LNCAP (cell line): ENCODE measurements at regions not wholly inside any gene's neighbourhood (a gene's known extent, or its start where the extent isn't known, plus 50 kb on each side); places are given as distances from the start of the nearest gene placed in this dataset.

Experiments
- TF ChIP-seq, protein P1 (sequence below): fragments of 450-650 bp; IDR thresholded peaks from 2 replicates; pipeline ENCODE4 v1.5.1; 2017; ENCODE audit warnings: mild to moderate bottlenecking

DNA sequence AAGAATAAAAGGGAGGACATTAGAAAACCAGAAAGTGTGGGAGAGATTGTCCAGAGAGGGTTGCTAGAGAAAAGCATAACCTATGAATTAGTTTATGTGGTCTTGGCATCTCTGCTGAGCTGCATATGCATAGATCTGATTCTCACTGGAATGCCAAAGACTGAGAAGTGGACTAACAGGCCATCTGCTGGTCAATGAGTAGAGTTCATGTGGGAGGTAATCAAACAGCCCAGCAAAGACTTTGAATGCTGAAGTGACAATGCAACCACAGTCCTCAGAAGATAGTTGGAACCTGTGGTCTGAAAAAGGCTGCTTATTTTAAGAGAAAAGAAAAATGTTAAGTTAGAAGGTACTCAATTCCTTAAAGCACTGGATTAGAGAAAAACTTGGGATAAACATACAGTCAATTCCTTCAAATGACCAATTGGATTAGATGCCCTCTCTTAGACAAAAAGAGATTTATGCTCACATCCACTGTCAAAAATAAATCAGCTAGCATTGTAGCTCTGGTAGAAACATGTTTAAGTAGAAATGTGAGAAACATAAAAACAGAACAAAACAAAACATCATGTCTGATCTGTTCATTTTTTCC, 382.8 kb downstream of the AMY1C start:
- TF ChIP-seq, protein P1, sequence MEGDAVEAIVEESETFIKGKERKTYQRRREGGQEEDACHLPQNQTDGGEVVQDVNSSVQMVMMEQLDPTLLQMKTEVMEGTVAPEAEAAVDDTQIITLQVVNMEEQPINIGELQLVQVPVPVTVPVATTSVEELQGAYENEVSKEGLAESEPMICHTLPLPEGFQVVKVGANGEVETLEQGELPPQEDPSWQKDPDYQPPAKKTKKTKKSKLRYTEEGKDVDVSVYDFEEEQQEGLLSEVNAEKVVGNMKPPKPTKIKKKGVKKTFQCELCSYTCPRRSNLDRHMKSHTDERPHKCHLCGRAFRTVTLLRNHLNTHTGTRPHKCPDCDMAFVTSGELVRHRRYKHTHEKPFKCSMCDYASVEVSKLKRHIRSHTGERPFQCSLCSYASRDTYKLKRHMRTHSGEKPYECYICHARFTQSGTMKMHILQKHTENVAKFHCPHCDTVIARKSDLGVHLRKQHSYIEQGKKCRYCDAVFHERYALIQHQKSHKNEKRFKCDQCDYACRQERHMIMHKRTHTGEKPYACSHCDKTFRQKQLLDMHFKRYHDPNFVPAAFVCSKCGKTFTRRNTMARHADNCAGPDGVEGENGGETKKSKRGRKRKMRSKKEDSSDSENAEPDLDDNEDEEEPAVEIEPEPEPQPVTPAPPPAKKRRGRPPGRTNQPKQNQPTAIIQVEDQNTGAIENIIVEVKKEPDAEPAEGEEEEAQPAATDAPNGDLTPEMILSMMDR = peak; percentile 78

DNA sequence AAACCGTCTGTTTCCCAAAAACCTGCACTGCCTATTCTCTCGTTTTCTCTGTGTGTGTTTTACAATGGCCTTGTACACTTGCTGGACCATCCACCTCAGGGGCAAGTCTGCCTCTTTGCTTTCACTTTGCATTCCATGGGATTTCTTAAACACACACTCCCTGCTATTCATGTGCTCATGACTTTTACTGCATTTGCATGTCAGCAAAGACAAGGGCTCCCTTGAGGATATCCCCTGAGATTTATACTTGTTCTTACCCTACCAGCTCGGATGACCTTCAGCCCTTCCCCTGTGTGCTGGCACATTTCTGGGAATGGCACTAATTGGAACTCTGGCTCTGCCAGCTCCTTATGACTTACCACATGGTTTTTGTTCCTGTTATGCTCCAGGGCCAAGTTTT, 386.9 kb downstream of the AMY1C start:
- TF ChIP-seq, protein P1 = no peak

DNA sequence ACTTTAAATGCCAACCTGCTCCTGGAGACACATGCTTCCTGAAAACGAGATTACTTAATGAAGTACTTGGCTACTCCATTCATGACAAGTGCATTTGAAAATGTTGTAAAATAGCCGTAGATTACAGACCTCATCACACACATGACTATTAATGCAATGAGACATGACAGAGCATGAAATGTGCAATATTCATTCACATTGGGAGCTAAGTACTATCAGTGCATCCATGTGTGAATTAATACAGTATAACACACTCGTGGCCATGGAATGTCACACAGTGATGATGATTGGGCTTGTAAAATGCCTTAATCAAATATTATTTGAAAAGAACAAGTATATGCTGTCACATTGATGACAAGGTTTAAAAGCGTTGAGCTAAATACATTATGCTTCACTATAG, 407.0 kb downstream of the AMY1C start:
- TF ChIP-seq, protein P1 = no peak

DNA sequence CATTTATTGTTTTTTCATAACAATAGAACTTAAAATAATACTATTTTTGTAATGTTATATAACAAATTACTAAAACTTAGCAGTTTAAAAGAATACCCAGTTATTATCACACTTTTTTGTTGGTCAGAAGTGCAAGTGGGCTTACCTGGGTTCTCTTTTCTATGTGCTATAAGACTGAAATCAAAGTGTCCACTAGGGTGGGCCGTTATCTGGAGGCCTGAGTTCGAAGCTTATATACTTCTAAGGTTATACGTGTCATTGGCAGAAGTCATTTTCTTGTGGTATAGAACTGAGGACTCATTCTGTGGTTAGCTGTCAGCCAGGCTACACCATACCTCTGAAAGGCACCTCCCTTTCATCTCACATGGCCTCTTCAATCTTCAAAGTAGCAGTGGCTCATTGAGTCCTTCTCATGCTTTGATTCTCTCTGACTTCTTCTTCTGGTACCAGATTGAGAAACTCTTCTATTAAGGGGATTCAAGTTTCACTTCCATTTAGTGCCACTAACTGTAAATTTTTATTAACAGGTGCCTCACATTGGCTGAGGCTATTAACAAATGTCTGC, 414.3 kb downstream of the AMY1C start:
- TF ChIP-seq, protein P1 = no peak

DNA sequence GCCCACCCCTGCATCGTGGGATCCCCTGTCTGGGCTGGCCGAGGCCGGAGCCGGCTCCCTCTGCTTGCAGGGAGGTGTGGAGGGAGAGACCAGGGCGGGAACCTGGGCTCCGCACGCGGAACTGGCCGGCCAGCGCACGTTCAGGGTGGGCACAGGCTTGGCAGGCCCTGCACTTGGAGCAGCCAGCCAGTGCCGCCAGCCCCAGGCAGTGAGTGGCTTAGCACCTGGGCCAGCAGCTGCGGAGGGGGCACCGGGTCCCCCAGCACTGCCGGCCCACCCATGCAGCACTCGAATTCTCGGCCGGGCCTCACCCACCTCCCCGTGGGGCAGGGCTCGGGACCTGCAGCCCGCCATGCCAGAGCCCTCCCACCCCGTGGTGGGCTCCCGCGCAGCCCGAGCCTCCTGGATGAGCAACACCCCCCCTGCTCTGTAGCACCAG, 422.6 kb downstream of the AMY1C start:
- TF ChIP-seq, protein P1 = no peak

DNA sequence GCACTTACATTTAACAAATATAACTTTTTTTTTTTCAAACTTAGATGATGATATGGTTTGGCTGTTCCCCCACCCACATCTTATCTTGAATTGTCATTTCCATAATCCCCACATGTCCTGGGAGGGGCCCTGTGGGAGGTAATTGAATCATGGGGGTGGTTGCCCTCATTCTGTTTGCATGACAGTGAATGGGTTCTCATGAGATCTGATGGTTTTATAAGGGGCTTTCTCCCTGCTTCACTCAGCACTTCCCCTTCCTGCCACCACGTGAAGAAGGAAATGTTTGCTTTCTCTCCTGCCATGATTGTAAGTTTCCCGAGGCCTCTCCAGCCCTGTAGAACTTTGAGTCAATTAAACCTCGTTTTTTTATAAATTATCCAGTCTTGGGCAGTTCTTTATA, 432.6 kb downstream of the AMY1C start:
- TF ChIP-seq, protein P1 = no peak

DNA sequence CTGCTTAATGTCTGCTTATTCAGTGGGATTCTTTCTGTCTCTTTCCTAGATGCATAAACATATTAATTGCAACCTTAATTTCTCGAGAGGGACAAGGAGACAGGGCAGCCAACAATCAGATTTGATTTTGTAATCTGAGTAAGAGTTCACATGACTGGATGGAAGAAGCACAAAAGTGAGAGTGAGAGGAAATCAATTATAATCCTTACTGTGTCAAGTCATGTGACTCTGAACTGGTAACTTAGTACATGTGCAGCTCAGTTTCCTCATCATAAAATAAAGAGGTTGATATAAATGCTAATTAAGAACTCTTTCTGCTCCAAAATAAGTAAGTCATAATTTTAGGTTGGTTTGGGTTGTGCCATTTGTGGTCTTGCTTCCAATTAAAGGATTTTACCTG, 439.5 kb downstream of the AMY1C start:
- TF ChIP-seq, protein P1 = no peak

DNA sequence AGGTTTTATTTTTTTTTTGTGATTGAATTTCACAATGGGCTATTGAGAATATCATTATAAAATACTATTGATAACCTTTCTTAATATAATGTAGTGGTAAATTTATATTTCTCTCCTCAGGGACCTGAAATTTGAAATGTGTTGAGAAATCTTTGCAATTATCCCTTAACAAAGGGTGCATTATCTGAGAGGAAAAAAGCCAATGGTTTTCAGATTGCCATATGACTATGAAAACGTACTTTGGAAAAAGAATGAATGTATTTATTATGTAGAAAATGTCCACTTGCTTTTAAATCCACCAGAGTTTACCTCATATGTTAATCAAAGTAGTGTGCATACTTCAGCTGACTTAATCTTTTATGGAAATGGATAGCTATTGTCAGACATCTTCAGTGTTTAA, 441.1 kb downstream of the AMY1C start:
- TF ChIP-seq, protein P1 = no peak
